OCI-LY7 (cell line): ENCODE measurements at regions not wholly inside any gene's neighbourhood (a gene's known extent, or its start where the extent isn't known, plus 50 kb on each side); places are given as distances from the start of the nearest gene placed in this dataset.

ENCODE experiments used
- CTCF ChIP-seq: fragments of 200-600 bp; sonication (generic); conservative IDR thresholded peaks from 2 replicates; pipeline ENCODE4 v1.5.1; 2014; ENCODE audit warnings: mild to moderate bottlenecking, antibody characterized with exemption, low read length, moderate library complexity, mixed read lengths
- EZH2phosphoT487 ChIP-seq: fragments of 200-600 bp; sonication (generic); IDR thresholded peaks from 2 replicates; pipeline ENCODE4 v1.6.1; 2018; ENCODE audit warnings: low read depth, borderline replicate concordance, mild to moderate bottlenecking, mixed run types, antibody characterized with exemption, low read length, moderate library complexity, mixed read lengths

- TF ChIP-seq CTCF (no peak), EZH2phosphoT487 (no peak)
These were observed 223.4 kb downstream of the SPTSSA start for GRCh38 chr14:34238610-34239009.
